ENCODE measurements at regions not wholly inside any gene's neighbourhood (a gene's known extent, or its start where the extent isn't known, plus 50 kb on each side); places are given as distances from the start of the nearest gene placed in this dataset.
A peak's percentile ranks its signal among the peaks of the same experiment; 100 is the strongest.

- no peaks in the 10 kb centered on the region for H3K36me3 ChIP-seq (ENCODE audit: insufficient read depth, low read length)
- H3K4me3 ChIP-seq (ENCODE audit: low read length), result no peak overlapping the region
- no peaks in the 10 kb centered on the region for H4K20me1 ChIP-seq (ENCODE audit: insufficient read depth, low read depth, low read length)
- no peak overlapping the region for H3K4me2 ChIP-seq (ENCODE audit: low read depth, low read length, poor library complexity, severe bottlenecking)
- H3K79me2 ChIP-seq (ENCODE audit: low read length), result no peaks in the 10 kb centered on the region
- no peaks in the 10 kb centered on the region for H3K9me2 ChIP-seq (replicated peaks; ENCODE audit: insufficient read depth, low read length)
- H3K4me1 ChIP-seq (ENCODE audit: low read length), result peaks cover 34% of the 10 kb centered on the region
- H3K27me3 ChIP-seq (ENCODE audit: low read length), result no peaks in the 10 kb centered on the region
- no peak overlapping the region for H3K27ac ChIP-seq (ENCODE audit: low read length)
- DNase-seq, result no peak
- no peak overlapping the region for H3K9ac ChIP-seq (ENCODE audit: low read length)
- H2AFZ ChIP-seq (ENCODE audit: low read length), result no peak overlapping the region; the same call in 1 of the 2 replicates
- no peaks in the 10 kb centered on the region for H3K9me3 ChIP-seq (ENCODE audit: low read length)
These were observed 1504.5 kb downstream of the CDH11 start for GRCh38 chr16:63617047-63617989.

- Histone ChIP-seq H2AFZ (ENCODE audit: low read length) (peak overlapping the region; percentile 21; the same call in 1 of the 2 replicates), H3K27ac (ENCODE audit: low read length) (no peak overlapping the region), H3K79me2 (ENCODE audit: low read length) (no peaks in the 10 kb centered on the region), H3K4me1 (ENCODE audit: low read length) (peaks cover 21% of the 10 kb centered on the region), H3K4me2 (ENCODE audit: low read depth, low read length, poor library complexity, severe bottlenecking) (no peak overlapping the region), H3K36me3 (ENCODE audit: insufficient read depth, low read length) (no peaks in the 10 kb centered on the region), H3K9ac (ENCODE audit: low read length) (no peak overlapping the region), H3K9me2 (replicated peaks; ENCODE audit: insufficient read depth, low read length) (no peaks in the 10 kb centered on the region), H3K27me3 (ENCODE audit: low read length) (no peaks in the 10 kb centered on the region), H4K20me1 (ENCODE audit: insufficient read depth, low read depth, low read length) (no peaks in the 10 kb centered on the region), H3K4me3 (ENCODE audit: low read length) (no peak overlapping the region), H3K9me3 (ENCODE audit: low read length) (no peaks in the 10 kb centered on the region)
- DNase-seq, result no peak
These were observed 1507.4 kb downstream of the CDH11 start for GRCh38 chr16:63614429-63614828.

- Histone ChIP-seq H4K20me1 (ENCODE audit: insufficient read depth, low read depth, low read length) (no peaks in the 10 kb centered on the region), H2AFZ (ENCODE audit: low read length) (no peak overlapping the region), H3K9me3 (ENCODE audit: low read length) (no peaks in the 10 kb centered on the region), H3K4me1 (ENCODE audit: low read length) (peaks cover 14% of the 10 kb centered on the region), H3K36me3 (ENCODE audit: insufficient read depth, low read length) (no peaks in the 10 kb centered on the region), H3K4me2 (ENCODE audit: low read depth, low read length, poor library complexity, severe bottlenecking) (no peak overlapping the region), H3K9ac (ENCODE audit: low read length) (no peak overlapping the region), H3K4me3 (ENCODE audit: low read length) (no peak overlapping the region), H3K9me2 (replicated peaks; ENCODE audit: insufficient read depth, low read length) (no peaks in the 10 kb centered on the region), H3K27me3 (ENCODE audit: low read length) (no peaks in the 10 kb centered on the region), H3K79me2 (ENCODE audit: low read length) (no peaks in the 10 kb centered on the region), H3K27ac (ENCODE audit: low read length) (no peak overlapping the region)
- DNase-seq, result no peak
These were observed 1508.2 kb downstream of the CDH11 start for GRCh38 chr16:63613701-63614100.

GRCh38 chr16:63612462-63613227 is 1509.2 kb downstream of the CDH11 start:
- no peak overlapping the region for H3K9ac ChIP-seq (ENCODE audit: low read length)
- H3K79me2 ChIP-seq (ENCODE audit: low read length), result no peaks in the 10 kb centered on the region
- no peaks in the 10 kb centered on the region for H3K27me3 ChIP-seq (ENCODE audit: low read length)

GRCh38 chr16:63606778-63607177 is 1515.1 kb downstream of the CDH11 start:
- no peaks in the 10 kb centered on the region for H3K27me3 ChIP-seq (ENCODE audit: low read length)
- H3K9ac ChIP-seq (ENCODE audit: low read length), result no peak overlapping the region
- H3K4me2 ChIP-seq (ENCODE audit: low read depth, low read length, poor library complexity, severe bottlenecking), result no peak overlapping the region
- H3K27ac ChIP-seq (ENCODE audit: low read length), result no peak overlapping the region
- H3K4me3 ChIP-seq (ENCODE audit: low read length), result no peak overlapping the region
- peaks cover 8% of the 10 kb centered on the region for H3K4me1 ChIP-seq (ENCODE audit: low read length)
- H3K9me3 ChIP-seq (ENCODE audit: low read length), result no peaks in the 10 kb centered on the region
- H3K9me2 ChIP-seq (replicated peaks; ENCODE audit: insufficient read depth, low read length), result no peaks in the 10 kb centered on the region
- H2AFZ ChIP-seq (ENCODE audit: low read length), result no peak overlapping the region
- H3K36me3 ChIP-seq (ENCODE audit: insufficient read depth, low read length), result no peaks in the 10 kb centered on the region
- no peak for DNase-seq
- no peaks in the 10 kb centered on the region for H4K20me1 ChIP-seq (ENCODE audit: insufficient read depth, low read depth, low read length)
- H3K79me2 ChIP-seq (ENCODE audit: low read length), result no peaks in the 10 kb centered on the region

More at GRCh38 chr16:63612462-63613227, 1509.2 kb downstream of the CDH11 start:
- Histone ChIP-seq H3K4me1 (ENCODE audit: low read length) (peaks cover 6% of the 10 kb centered on the region), H3K27ac (ENCODE audit: low read length) (no peak overlapping the region), H4K20me1 (ENCODE audit: insufficient read depth, low read depth, low read length) (no peaks in the 10 kb centered on the region), H3K9me2 (replicated peaks; ENCODE audit: insufficient read depth, low read length) (no peaks in the 10 kb centered on the region), H3K4me2 (ENCODE audit: low read depth, low read length, poor library complexity, severe bottlenecking) (no peak overlapping the region), H3K36me3 (ENCODE audit: insufficient read depth, low read length) (no peaks in the 10 kb centered on the region), H2AFZ (ENCODE audit: low read length) (no peak overlapping the region), H3K4me3 (ENCODE audit: low read length) (no peak overlapping the region), H3K9me3 (ENCODE audit: low read length) (no peaks in the 10 kb centered on the region)
- DNase-seq, result no peak

GRCh38 chr16:63602206-63602927 is 1519.5 kb downstream of the CDH11 start:
- no peak overlapping the region for H3K4me3 ChIP-seq (ENCODE audit: low read length)
- no peaks in the 10 kb centered on the region for H3K79me2 ChIP-seq (ENCODE audit: low read length)
- H3K27ac ChIP-seq (ENCODE audit: low read length), result no peak overlapping the region
- no peaks in the 10 kb centered on the region for H4K20me1 ChIP-seq (ENCODE audit: insufficient read depth, low read depth, low read length)
- no peak for DNase-seq
- H3K27me3 ChIP-seq (ENCODE audit: low read length), result no peaks in the 10 kb centered on the region
- no peak overlapping the region for H3K9ac ChIP-seq (ENCODE audit: low read length)
- peaks cover 21% of the 10 kb centered on the region for H3K4me1 ChIP-seq (ENCODE audit: low read length)
- no peak overlapping the region for H3K4me2 ChIP-seq (ENCODE audit: low read depth, low read length, poor library complexity, severe bottlenecking)
- H3K9me2 ChIP-seq (replicated peaks; ENCODE audit: insufficient read depth, low read length), result no peaks in the 10 kb centered on the region
- H3K36me3 ChIP-seq (ENCODE audit: insufficient read depth, low read length), result no peaks in the 10 kb centered on the region
- H3K9me3 ChIP-seq (ENCODE audit: low read length), result no peaks in the 10 kb centered on the region
- no peak overlapping the region for H2AFZ ChIP-seq (ENCODE audit: low read length)

- H3K4me2 ChIP-seq (ENCODE audit: low read depth, low read length, poor library complexity, severe bottlenecking), result peak overlapping the region; percentile 29
These were observed 1525.1 kb downstream of the CDH11 start for GRCh38 chr16:63596716-63597115.

More at GRCh38 chr16:63596716-63597115, 1525.1 kb downstream of the CDH11 start:
- H3K4me3 ChIP-seq (ENCODE audit: low read length), result no peak overlapping the region
- H3K27me3 ChIP-seq (ENCODE audit: low read length), result no peaks in the 10 kb centered on the region
- H3K9me3 ChIP-seq (ENCODE audit: low read length), result no peaks in the 10 kb centered on the region
- H3K4me1 ChIP-seq (ENCODE audit: low read length), result peaks cover 33% of the 10 kb centered on the region
- peak overlapping the region; percentile 22; the same call in 1 of the 2 replicates for H3K27ac ChIP-seq (ENCODE audit: low read length)
- H4K20me1 ChIP-seq (ENCODE audit: insufficient read depth, low read depth, low read length), result no peaks in the 10 kb centered on the region
- H3K79me2 ChIP-seq (ENCODE audit: low read length), result no peaks in the 10 kb centered on the region
- no peaks in the 10 kb centered on the region for H3K36me3 ChIP-seq (ENCODE audit: insufficient read depth, low read length)
- no peaks in the 10 kb centered on the region for H3K9me2 ChIP-seq (replicated peaks; ENCODE audit: insufficient read depth, low read length)
- DNase-seq, result no peak
- H2AFZ ChIP-seq (ENCODE audit: low read length), result no peak overlapping the region
- no peak overlapping the region for H3K9ac ChIP-seq (ENCODE audit: low read length)

Data from Karpas-422 (cell line).